Central memory CD8-positive, alpha-beta T cell (primary cell): ENCODE measurements at regions not wholly inside any gene's neighbourhood (a gene's known extent, or its start where the extent isn't known, plus 50 kb on each side); places are given as distances from the start of the nearest gene placed in this dataset.
A peak's percentile ranks its signal among the peaks of the same experiment; 100 is the strongest.
"Not testable (repeated sequence)": the region's sequence is repeated elsewhere in the genome, so short reads cannot be mapped to it uniquely, and the experiment has no call there.

Experiments
- ATAC-seq: fragments of 150-1000 bp; cut with Tn5 transposase; replicated peaks from 2 replicates; pipeline ENCODE4 v1.10.0; 2022; ENCODE audit warnings: mild to moderate bottlenecking, moderate FRiP score, moderate number of reproducible peaks; ENCODE audit not compliant: poor library complexity, severe bottlenecking; ENCODE audit errors: extremely low read depth
- DNase-seq, 2 donors: peaks; one replicate each; pipeline ENCODE4 v3.0.0; 2021; ENCODE audit warnings: low spot score in 2 of 2
- H3K27ac Mint-ChIP-seq: one replicate; pipeline ENCODE4 v1.8.0; 2022; ENCODE audit warnings: low read depth, mild to moderate bottlenecking, moderate library complexity, mixed read lengths
- H3K27me3 Mint-ChIP-seq: one replicate; pipeline ENCODE4 v1.8.0; 2022; ENCODE audit warnings: mixed read lengths
- H3K36me3 Mint-ChIP-seq: one replicate; pipeline ENCODE4 v1.8.0; 2022; ENCODE audit warnings: mild to moderate bottlenecking, moderate library complexity, mixed read lengths; ENCODE audit not compliant: insufficient read depth
- H3K4me1 Mint-ChIP-seq: one replicate; pipeline ENCODE4 v1.8.0; 2022; ENCODE audit warnings: mixed read lengths
- H3K4me3 Mint-ChIP-seq: one replicate; pipeline ENCODE4 v1.8.0; 2022; ENCODE audit warnings: mild to moderate bottlenecking, moderate library complexity, mixed read lengths
- H3K9me3 Mint-ChIP-seq: one replicate; pipeline ENCODE4 v1.8.0; 2022; ENCODE audit warnings: mixed read lengths

DNA sequence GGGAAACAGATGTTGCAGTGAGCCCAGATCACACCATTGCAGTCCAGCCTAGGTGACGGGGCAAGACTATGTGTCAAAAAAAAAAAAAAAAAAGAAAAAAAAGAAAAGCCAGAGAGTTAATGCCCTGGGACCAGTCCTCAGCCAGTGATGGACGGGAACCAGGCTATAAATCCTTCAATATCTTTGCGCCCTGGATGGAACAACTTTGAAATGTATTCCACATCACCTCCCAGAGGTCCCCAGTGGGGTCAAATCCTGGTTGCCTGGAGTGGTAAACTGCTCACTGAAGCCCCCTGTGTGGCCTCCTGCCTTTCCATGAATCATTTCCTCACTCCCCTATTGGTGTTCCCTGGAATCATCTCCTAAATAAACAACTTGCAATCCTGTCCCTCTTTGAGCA, 166.9 kb downstream of the DEFB131A start:
- ATAC-seq (no peak), DNase-seq (no peak)
- H3K36me3 Mint-ChIP-seq = peaks cover 3% of the 10 kb centered on the region
- no peak overlapping the region for H3K4me3 Mint-ChIP-seq
- no peaks in the 10 kb centered on the region for H3K9me3 Mint-ChIP-seq
- peaks cover 9% of the 10 kb centered on the region for H3K27me3 Mint-ChIP-seq
- no peak overlapping the region for H3K27ac Mint-ChIP-seq
- peaks cover 1% of the 10 kb centered on the region for H3K4me1 Mint-ChIP-seq

DNA sequence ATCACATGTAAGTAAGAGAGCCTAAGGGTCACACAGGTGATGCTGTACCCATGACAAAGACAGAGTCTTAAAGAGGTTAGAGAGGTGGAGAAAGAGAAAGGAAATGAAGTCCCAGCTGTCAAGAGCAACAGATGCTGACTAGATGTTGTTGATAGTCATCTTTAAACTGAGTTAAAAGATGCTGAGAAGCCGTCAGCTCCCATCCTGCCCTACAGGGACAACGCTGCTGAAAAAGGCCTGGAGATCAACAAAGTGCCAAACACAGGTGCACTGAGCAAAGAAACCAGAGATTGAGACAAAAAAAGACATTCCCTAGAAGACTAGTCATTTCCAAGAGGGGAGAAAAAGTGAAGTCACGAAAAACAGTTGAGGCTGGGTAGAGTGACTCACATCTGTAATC, 145.0 kb upstream of the DRD5 start:
- not testable (repeated sequence) for H3K4me1 Mint-ChIP-seq, ATAC-seq, DNase-seq, H3K4me3 Mint-ChIP-seq, H3K36me3 Mint-ChIP-seq, H3K27ac Mint-ChIP-seq, H3K9me3 Mint-ChIP-seq
- H3K27me3 Mint-ChIP-seq = peaks cover 12% of the 10 kb centered on the region

DNA sequence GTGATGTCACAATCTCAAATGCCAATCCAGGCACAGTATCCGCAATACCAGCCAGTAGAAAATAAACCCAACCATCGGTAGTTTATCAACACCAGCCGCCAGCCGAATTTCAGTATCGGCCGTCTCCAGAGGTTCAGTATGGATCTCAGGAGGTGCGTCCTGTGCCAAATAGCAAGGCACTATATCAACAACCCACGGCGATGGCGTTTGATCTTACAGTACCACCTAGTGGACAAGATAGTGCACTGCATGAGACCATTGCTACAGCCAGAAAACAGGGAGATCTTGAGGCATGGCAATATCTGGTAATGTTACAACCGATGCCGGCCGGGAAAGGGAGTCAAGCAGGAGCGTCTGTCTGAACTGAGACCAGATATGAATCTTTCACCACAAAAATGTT, 121.8 kb upstream of the DRD5 start:
- not testable (repeated sequence) for H3K36me3 Mint-ChIP-seq, H3K9me3 Mint-ChIP-seq, ATAC-seq, H3K27ac Mint-ChIP-seq, H3K4me3 Mint-ChIP-seq, H3K4me1 Mint-ChIP-seq
- peak in 1 of 2 donors; percentile 14 for DNase-seq
- peaks cover 10% of the 10 kb centered on the region for H3K27me3 Mint-ChIP-seq

DNA sequence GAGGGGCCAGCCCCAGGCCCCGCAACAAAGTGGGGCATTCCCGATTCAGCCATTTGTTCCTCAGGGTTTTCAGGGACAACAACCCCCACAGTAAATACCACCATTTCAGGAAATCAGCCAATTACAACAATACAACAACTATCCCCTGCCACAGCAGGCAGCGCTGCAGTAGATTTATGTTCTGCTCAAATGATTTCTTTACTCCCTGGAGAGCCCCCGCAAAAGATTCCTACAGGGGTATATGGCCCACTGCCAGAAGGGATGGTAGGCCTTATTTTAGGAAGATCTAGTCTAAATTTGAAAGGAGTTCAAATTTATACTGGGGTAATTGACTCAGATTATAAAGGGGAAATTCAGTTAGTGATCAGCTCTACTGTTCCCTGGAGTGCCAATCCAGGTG, 120.5 kb upstream of the DRD5 start:
- not testable (repeated sequence) for H3K4me3 Mint-ChIP-seq, ATAC-seq, DNase-seq, H3K4me1 Mint-ChIP-seq, H3K36me3 Mint-ChIP-seq, H3K9me3 Mint-ChIP-seq, H3K27me3 Mint-ChIP-seq, H3K27ac Mint-ChIP-seq

DNA sequence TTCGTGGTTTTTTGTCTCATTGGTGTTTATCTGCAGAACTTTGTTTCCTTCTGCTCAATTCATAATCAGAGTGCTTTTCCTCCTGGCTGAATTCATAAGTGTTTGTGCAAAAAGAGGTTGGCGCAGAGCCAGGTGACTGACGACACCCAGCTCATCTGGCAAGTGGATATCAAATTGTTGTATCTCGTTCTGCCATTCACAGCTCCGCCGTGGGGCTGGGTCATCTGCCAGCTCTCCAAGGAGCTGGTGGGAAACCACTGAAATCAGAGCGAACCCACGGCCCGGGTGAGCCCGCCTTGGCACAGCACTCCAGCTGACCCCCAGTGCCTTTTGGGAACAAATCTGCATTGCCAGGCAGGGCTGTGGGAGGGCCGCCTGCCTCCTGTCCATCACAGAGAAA, 110.7 kb upstream of the DRD5 start:
- not testable (repeated sequence) for H3K4me3 Mint-ChIP-seq, H3K4me1 Mint-ChIP-seq, H3K36me3 Mint-ChIP-seq, H3K9me3 Mint-ChIP-seq, H3K27ac Mint-ChIP-seq, DNase-seq, ATAC-seq
- peaks cover 36% of the 10 kb centered on the region for H3K27me3 Mint-ChIP-seq

DNA sequence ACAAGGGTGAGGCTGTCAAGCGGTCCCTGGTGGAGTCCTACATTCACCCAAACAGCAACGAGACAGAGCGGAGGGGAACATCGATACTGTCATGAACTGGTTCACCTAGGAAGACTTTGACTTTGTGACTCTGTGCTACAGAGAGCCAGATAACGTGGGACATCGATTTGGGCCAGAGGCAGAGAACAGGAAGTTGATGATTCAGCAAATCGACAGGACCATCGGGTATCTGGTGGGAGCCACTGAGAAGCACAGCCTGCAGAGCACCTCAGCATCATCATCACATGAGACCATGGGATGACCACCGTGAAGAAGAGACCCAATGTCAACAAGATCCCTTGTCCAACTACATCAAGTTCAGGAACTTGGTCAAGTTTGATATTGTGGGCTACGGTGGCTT, 104.1 kb upstream of the DRD5 start:
- H3K27ac Mint-ChIP-seq, H3K4me3 Mint-ChIP-seq, ATAC-seq, H3K9me3 Mint-ChIP-seq, H3K36me3 Mint-ChIP-seq, H3K4me1 Mint-ChIP-seq, DNase-seq: not testable (repeated sequence)
- peaks cover 11% of the 10 kb centered on the region for H3K27me3 Mint-ChIP-seq

DNA sequence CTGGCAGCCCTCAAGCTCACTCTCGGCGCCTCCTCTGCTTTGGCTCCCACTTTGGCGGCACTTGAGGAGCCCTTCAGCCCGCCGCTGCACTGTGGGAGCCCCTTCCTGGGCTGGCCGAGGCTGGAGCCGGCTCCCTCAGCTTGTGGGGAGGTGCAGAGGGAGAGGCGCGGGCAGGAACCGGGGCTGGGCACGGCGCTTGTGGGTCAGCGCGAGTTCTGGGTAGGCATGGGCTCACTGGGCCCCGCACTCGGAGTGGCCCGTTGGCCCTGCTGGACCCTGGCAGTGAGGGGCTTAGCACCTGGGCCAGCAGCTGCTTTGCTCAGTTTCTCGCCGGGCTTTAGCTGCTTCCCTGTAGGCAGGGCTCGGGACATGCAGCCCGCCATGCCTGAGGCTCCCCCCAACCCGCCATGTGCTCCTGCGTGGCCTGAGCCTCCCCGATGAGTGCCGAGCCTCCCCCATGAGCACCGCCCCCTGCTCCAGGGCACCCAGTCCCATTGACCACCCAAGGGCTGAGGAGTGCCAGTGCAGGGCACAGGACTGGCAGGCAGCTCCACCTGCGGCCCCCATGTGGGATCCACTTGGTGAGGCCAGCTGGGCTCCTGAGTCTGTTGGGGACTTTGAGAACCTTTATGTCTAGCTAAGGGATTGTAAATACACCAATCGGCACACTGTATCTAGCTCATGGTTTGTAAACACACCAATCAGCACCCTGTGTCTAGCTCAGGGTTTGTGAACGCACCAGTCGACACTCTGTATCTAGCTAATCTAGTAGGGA, 101.5 kb upstream of the DRD5 start:
- Mint-ChIP-seq H3K4me1 (no peaks in the 10 kb centered on the region), H3K9me3 (no peaks in the 10 kb centered on the region), H3K27ac (no peak overlapping the region), H3K27me3 (peaks cover 17% of the 10 kb centered on the region), H3K4me3 (no peak overlapping the region), H3K36me3 (no peaks in the 10 kb centered on the region)
- no peak for ATAC-seq
- no peak for DNase-seq

DNA sequence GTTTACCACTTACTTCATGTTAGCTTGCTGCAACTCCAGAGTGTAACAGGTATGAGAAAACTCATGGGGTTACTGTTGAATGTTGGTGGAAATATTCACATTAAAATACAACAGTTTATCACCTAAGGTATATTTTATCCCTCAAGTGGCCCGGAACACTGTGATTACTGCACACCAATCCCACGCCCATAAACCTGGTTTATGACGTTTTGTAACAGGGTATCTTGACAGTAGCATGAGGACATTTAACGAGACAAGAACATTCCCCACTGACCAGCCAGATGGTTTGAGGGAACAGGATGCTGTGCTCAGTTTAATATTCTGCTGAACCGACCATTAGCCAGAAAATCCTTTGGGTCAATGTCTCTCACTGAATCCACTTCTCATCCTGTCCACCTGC, 98.3 kb upstream of the DRD5 start:
- peaks cover 12% of the 10 kb centered on the region for H3K27me3 Mint-ChIP-seq
- H3K4me1 Mint-ChIP-seq, H3K9me3 Mint-ChIP-seq, H3K27ac Mint-ChIP-seq, H3K36me3 Mint-ChIP-seq, DNase-seq, ATAC-seq, H3K4me3 Mint-ChIP-seq: not testable (repeated sequence)

DNA sequence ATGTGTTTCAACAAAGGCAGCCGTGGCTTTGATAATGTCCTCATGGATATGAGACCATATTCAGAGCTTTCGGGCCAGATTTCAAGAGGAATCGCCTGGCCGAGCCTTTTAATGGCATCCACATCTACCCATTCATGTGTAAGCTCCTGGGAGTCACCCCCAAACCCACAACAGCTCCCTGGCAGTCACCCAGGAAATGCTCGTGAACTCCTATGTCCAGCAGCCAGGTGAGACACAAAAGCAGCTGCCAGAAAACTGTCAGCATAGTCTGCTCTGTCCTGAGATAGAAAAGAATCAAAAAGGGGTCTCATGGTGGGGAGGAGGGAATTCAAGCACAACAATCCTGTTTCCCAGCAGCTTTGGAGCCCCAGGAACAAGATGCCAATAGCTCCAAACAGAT, 96.4 kb upstream of the DRD5 start:
- not testable (repeated sequence) for H3K4me1 Mint-ChIP-seq, H3K4me3 Mint-ChIP-seq, H3K27ac Mint-ChIP-seq, DNase-seq, ATAC-seq, H3K9me3 Mint-ChIP-seq, H3K36me3 Mint-ChIP-seq
- peaks cover 12% of the 10 kb centered on the region for H3K27me3 Mint-ChIP-seq

DNA sequence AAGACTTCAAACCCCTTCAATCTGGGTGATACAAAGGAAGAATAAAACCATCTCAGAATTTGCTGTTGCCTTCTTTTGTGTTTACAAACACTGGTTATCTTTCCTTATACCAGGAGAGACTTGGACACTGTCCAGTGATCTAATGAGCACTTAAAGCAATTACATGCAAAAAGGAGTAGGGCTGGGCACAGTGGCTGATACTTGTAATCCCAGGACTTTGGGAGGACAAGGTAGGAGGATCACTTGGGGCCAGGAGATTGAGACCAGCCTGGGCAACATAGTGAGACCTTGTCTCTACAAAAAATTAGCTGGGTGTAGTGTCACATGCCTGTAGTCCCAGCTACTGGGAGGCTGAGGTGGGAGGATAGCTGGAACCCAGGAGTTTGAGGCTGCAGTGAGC, 95.7 kb upstream of the DRD5 start:
- Mint-ChIP-seq H3K27me3 (peaks cover 12% of the 10 kb centered on the region), H3K4me1 (peaks cover 2% of the 10 kb centered on the region), H3K36me3 (no peaks in the 10 kb centered on the region), H3K4me3 (no peak overlapping the region), H3K27ac (no peak overlapping the region), H3K9me3 (no peaks in the 10 kb centered on the region)
- ATAC-seq (no peak), DNase-seq (no peak)

DNA sequence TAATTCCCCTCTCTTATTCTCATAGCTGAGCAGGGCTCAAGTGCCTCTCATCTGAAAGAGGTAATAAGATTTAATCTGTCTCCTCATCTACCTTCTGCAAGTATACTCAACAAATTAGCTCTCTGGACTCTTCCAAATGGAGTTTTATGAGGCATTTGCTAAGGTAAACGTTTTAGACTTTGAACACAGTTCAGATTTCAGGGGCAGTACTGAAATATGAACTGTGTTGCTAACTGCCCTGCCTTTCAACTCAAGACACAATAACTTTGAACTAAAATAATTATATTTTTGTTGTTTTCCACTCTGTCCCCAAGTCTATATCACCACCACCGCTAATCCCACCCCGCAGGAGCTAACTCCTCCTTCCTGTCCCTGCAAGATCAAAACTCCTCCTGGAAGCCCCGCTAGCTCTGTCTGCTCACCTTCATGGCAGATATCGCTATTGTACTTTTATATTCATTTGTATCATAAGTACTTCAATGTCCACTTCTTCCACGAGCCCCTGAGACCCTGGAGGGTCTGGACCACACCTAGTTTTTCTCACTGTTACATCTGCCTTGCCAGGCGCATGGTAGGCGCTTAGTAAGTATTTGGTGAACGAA, 90.7 kb upstream of the DRD5 start:
- H3K36me3 Mint-ChIP-seq, DNase-seq, ATAC-seq, H3K27me3 Mint-ChIP-seq, H3K9me3 Mint-ChIP-seq: not testable (repeated sequence)
- peaks cover 13% of the 10 kb centered on the region for H3K4me1 Mint-ChIP-seq
- peak overlapping the region; percentile 84 for H3K27ac Mint-ChIP-seq
- peak overlapping the region; percentile 81 for H3K4me3 Mint-ChIP-seq

DNA sequence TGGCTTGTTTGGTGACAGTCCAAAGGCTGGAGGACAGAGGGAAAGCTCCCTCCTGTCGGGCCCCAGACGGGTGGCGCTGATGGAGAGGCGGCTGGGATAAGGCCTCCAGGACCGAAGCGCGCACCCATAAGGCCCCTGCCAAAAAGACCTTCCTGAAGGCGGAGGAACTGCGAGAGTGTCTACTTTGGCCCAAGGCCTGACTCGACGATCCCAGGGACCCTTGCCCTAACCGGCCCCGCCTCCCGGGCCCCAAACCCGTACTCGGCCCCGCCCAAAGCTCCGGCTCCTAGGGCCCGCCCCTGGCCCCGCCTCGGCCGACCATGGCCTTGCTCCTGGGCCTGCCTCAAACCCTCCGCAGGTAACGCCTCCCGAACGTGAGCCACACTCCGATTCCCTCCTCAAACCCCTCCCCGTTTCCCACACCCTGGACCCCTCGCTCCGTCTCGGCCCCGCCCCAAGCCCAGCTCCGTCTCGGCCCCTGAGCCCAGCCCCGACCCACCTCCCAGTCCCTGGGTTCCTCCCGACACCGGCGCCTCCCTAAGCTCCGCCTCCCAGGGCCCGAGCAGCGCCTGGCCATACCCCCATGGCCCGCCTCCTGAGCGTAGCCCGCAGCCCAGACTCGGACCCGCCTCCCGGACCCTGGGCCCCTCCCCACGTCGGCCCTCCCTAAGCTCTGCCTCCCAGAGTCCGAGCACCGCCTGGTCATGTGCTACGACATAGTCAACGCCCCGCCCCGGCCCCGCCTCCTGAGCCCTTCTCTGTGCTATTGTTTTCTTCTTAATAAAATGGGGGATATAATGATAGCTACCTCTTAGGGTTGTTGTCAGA, 90.0 kb upstream of the DRD5 start:
- peak; percentile 99 for ATAC-seq
- Mint-ChIP-seq H3K9me3 (no peaks in the 10 kb centered on the region), H3K27ac (peak overlapping the region; percentile 84)

More for the DNA sequence above, 90.0 kb upstream of the DRD5 start:
- DNase-seq = peak; percentile 82 to 90
- peaks cover 1% of the 10 kb centered on the region for H3K36me3 Mint-ChIP-seq
- H3K4me3 Mint-ChIP-seq = peak overlapping the region; percentile 81
- H3K27me3 Mint-ChIP-seq = no peaks in the 10 kb centered on the region
- peaks cover 13% of the 10 kb centered on the region for H3K4me1 Mint-ChIP-seq
